ENCODE measurements at regions not wholly inside any gene's neighbourhood (a gene's known extent, or its start where the extent isn't known, plus 50 kb on each side); places are given as distances from the start of the nearest gene placed in this dataset.
"Not testable (repeated sequence)": the region's sequence is repeated elsewhere in the genome, so short reads cannot be mapped to it uniquely, and the experiment has no call there.

- DNase-seq (ENCODE audit: low read depth) = no peak
Measured at GRCh38 chr13:88395804-88396203, 724.6 kb downstream of the SLITRK5 start.

- no peak for DNase-seq (ENCODE audit: low read depth)
Measured at GRCh38 chr13:88411696-88412095, 740.5 kb downstream of the SLITRK5 start.

DNA sequence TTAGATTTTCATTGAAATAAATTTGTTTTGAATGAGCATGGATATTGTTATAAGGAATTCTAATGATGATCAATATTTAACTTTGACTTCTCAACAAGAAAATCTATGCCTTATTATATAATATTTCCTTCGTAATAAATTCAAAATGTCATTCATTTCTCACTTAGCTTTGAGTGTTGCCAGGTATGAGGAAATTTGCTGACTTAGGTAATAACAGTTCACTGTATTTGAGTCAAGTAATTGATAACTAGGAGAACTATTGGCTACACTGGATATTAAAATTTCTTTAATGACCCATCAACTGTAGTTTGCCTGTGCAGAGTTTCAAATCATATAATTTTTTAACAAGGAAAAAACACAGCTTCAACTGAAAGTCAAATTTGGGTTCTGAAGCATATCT, 746.6 kb downstream of the SLITRK5 start:
- DNase-seq (ENCODE audit: low read depth) = no peak

DNA sequence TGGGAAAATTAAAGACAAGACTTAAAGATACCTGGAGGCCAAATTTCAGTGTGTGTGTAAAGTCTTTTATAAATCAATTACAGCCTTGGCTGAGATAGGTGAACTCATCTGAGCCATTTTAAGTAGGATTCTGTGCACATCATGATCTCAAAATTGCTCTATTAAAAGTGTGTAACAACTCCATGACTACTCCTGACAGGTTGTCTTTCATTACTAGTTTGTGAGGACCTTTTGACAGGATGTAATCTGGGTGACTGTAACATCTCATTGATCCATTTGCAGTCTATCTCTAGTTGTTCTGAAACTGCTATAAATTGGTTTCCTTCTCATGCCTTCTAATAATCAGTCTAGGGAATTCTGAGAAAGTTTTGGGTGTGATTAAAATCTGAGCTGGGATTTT, 753.3 kb downstream of the SLITRK5 start:
- DNase-seq (ENCODE audit: low read depth) = no peak

GRCh38 chr13:88426661-88427060, 755.5 kb downstream of the SLITRK5 start:
- DNase-seq (ENCODE audit: low read depth) = no peak

DNA sequence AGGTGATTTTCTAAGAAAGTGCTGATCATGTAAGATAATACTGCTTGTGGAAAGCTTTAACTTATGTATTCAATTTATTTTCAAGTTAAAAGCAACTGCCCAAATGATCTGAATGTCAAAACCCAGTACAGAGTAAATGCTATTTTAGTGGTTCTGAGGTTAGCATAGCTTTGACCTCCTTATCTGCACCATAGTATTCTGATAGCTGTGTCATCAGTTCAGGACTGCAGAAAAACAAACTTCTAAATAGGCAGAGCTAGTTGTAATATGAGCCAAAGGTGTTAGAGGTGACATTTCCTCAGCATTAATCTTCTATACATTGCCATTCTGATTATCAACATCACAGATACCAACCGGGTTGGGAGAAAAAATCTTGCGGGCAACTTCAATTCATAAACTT, 758.7 kb downstream of the SLITRK5 start:
- DNase-seq (ENCODE audit: low read depth) = no peak

DNA sequence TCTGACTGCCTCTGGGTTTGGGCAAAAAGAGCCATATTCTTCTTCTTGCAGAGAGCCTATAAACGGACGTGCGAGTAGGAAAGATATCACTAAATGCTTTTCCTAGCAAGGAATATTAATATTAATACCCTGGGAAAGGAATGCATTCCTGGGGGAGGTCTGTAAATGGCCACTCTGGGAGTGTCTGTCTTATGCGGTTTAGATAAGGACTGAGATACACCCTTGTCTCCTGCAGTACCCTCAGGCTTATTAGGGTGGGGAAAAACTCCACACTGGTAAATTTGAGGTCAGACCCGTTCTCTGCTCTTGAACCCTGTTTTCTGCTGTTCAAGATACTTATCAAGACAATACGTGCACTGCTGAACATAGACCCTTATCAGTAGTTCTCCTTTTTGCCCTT, 763.8 kb downstream of the SLITRK5 start:
- DNase-seq (ENCODE audit: low read depth) = no peak

- DNase-seq (ENCODE audit: low read depth) = no peak
Measured at GRCh38 chr13:88436974-88437373, 765.8 kb downstream of the SLITRK5 start.

GRCh38 chr13:88450515-88450914, 779.3 kb downstream of the SLITRK5 start:
- no peak for DNase-seq (ENCODE audit: low read depth)

DNA sequence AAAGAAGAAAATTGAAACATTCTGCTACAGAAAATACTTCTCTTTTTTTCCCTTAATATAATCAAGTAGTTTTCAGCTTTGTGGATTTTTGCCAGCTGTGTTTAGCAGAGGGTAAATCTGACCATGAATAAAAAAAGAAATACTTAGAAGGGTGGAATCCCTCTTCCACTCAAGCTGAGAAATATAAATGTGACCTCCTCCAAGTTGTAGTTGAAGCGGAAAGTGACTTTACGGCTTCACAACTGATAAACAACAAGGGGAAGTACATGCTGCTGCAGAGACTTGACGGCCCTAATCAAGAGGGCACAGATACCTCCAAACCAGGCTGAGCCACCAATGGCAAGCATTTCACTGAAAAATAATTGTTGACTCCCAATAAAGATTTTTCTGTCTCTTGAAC, 785.0 kb downstream of the SLITRK5 start:
- no peak for DNase-seq (ENCODE audit: low read depth)

DNA sequence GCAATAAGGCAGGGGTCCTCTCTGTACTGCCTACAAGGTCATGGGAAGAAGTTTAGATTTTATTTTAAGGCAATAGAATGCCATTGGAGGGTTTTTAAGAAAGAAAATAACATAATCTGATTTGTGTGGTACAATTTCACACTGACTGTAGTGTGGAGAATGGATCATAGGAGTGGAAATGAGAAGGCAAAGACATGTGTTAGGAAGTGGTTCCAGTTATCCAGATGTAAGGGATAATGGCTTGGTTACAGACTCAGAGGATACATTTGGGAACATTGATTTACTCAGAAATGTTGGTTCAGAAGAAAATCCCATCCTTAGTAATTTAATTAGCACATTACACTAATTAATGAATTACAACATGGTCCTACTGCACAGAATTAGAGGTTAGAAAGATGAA, 788.2 kb downstream of the SLITRK5 start:
- no peak for DNase-seq (ENCODE audit: low read depth)

DNA sequence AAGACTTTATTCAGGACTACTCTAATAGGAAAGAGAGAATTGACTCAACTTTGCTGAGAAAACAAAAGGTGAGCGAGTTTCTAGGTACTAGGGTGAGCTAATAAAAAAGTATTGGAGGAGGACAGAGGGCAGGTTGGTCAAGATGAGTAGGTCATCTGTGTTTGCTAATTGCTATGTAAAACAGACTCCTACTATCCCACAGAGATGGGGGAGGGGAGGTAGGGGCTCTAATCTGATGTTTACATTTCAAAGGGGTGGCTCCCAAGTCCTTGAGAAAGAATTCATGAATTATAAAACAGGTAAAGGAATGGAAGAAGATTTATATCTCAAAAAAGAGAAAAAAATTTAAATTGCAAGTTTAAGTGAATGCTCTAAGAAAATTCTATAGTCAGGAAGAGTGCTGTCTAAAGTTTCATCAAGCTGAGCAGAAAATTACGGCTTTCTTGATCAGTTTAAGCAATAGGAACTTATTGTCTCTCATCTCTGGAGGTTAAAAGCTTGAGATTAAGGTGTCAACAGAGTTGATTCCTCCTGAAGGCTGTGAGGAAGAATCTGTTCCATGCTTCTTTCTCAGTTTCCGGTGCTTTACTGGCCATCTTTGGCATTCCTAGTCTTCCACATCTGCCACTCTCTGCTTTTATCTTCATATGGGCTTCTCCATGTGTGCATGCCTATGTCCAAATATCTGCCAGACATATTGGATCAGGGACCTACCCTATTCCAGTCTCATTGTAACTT, 790.3 kb downstream of the SLITRK5 start:
- DNase-seq (ENCODE audit: low read depth) = no peak

- DNase-seq (ENCODE audit: low read depth) = no peak
Measured at GRCh38 chr13:88464851-88465250, 793.7 kb downstream of the SLITRK5 start.

- no peak for DNase-seq (ENCODE audit: low read depth)
Measured at GRCh38 chr13:88472316-88472715, 801.1 kb downstream of the SLITRK5 start.

DNA sequence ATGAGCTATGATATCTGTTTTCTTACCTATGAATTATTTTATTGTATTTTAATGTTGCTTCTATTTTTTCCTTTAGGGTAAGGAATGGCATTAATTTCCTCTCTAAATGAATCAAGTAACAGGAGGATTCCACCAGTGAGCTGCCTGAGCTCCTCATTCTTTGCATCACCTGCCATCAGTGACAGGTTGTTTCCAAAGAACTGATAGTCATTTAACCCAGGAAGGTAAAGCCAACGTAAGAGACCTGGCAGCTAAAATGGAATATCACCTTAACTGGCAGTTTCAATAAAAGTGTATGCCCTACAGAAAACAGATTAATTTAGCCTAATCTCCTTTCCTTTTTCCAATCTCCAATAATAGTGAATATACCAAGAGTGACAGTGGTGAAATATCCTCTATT, 812.0 kb downstream of the SLITRK5 start:
- no peak for DNase-seq (ENCODE audit: low read depth)

DNA sequence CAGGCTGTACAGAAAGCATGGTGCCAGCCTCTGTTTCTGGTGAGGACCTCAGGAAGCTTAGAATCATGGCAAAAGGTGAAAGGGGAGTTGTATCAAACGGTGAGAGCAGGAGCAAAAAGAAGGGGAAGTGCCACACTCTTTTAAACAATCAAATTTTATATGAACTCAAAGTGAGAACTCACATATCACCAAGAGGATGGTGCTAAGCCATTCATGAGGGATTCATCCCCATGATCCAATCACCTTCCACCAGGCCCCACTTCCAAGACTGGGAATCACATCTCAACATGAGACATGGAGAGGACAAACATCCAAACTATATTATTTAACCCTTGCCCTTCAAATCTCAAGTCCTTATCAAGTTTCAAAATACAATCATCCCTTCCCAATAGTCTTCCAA, 836.7 kb downstream of the SLITRK5 start:
- DNase-seq (ENCODE audit: low read depth) = no peak

GRCh38 chr13:88512993-88513392, 841.8 kb downstream of the SLITRK5 start:
- DNase-seq (ENCODE audit: low read depth) = not testable (repeated sequence)

DNA sequence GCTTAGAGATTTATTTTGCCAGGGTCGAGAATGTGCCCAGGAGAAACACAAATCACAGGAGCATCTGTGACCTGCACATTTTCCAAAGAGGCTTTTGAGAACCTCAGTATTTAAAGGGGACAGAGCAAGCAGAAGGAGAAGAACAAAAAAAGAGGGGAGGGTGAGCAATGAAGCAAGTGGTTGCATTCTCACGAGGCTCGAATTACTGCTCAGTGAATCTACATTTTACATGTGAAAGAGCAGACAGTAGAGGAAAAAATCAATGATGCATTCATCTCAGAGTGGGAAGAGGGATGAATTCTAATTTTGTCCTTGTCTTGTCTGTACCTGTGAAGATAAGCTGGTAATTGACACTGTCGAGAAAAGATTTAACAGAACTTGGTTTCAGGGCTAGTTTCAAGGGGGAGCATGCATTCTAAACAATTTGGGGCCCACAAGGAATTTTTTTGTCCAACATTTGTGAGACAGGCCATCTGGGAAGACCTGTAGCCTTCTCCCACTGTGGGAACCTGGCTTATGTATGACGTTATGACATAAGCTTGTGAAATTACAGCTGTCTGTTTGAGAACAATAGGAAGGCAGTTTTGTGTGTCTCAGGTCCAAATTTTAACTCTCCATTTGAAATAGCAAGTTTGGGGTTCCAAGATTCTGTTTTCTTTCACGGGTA, 855.1 kb downstream of the SLITRK5 start:
- no peak for DNase-seq (ENCODE audit: low read depth)

GRCh38 chr13:88526853-88527215, 855.7 kb downstream of the SLITRK5 start:
- DNase-seq (ENCODE audit: low read depth) = no peak

DNA sequence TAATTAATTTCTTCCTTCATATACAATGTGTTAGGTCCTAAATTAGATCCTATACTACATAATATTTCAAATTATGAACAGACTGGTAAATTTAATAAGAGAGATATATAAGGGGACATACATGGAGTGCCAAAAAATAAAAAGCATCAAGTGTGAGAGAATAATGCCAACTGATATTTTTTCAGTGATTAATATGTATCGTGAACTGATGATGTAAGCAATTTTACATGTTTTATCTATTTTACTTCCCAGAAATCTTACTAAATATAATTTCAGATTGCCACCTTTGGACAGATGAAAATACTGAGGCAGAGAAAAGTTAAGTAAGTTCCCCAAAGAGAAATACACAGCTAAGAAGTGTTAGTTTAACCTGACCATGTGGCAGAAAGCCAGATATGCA, 870.8 kb downstream of the SLITRK5 start:
- DNase-seq (ENCODE audit: low read depth) = no peak

- no peak for DNase-seq (ENCODE audit: low read depth)
Measured at GRCh38 chr13:88544836-88545235, 873.7 kb downstream of the SLITRK5 start.

DNA sequence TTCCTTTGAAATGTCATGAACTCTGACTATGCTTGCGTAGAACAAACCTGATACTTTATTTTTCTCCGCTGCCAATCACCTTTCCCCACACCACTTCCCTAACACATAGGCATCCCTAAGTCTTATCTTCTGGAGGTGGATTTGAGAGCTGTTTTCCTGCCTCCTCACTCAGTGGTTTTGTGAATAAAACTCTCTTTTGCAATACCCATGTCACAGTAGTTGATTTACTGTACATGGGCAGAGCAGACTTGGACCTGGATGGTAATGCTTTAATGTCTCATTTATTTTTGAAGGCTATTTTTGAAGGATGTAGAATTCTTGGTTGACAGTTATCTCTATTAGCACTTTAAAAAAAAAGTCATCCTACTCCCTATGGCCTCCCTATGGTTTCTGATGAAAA, 881.8 kb downstream of the SLITRK5 start:
- DNase-seq (ENCODE audit: low read depth) = no peak

DNA sequence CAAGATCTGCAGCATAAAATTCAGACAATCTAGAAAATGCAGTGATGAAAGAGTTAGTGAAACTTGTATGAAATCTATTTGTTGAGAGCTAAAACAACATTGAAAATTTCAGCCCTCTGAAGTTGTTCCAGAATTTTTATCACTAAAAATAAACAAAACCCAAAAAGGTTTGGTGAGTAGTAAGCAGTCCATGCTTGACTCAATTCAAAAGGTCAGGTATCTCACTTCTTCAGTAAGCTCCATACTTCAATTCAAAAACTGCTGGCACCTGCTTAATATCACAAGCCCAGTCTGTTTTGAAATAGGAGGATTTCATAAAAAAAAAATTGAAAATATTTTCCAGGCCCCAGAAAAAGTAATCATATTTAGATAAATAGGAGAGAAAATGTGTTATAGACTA, 894.4 kb downstream of the SLITRK5 start:
- DNase-seq (ENCODE audit: low read depth) = no peak

- DNase-seq (ENCODE audit: low read depth) = no peak
Measured at GRCh38 chr13:88585861-88586260, 914.7 kb downstream of the SLITRK5 start.

Data from M059J (cell line).